ENCODE measurements at regions not wholly inside any gene's neighbourhood (a gene's known extent, or its start where the extent isn't known, plus 50 kb on each side); places are given as distances from the start of the nearest gene placed in this dataset.

DNA sequence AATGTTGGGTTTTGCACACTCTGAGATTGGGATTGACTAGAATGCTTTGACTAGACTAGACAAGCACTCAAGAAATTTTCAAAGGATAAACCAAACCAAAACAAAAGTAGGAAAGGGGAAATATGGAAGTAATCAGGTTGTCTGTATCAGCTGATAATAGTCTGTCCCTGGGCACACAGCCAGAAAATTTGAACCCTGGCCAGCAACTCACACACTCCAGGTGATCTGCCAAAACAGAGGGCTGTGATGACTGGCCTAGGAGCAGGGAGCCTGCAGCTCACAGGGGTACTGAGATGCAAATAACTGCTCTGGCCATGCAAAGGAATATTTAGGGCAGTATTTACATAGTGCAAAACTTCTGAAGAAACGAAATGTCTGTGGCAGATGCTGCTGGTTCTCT is 112.3 kb upstream of the SMIM23 start:
- H3K9me3 Mint-ChIP-seq: no peaks in the 10 kb centered on the region

DNA sequence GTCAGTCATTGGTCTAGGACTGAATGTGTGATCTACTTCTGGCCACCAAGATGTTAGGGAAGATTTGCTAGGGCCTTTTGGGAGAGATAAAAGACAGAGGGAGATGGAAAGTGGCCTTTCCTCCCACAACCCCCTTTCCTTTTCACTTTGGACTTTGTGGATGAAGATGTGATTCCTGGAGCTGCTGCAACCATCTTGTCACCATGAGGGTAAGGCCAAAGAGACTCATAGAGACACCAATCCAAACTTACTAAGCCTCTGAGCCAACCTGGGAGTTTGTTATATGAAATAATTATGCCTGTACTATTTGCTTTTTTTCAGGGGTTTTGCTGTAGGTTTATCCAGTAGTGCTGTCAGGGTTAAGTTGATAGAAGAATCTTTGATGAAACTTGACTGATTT is 111.8 kb upstream of the SMIM23 start:
- H3K4me1 Mint-ChIP-seq: no peaks in the 10 kb centered on the region
- no peaks in the 10 kb centered on the region for H3K9me3 Mint-ChIP-seq
- no peaks in the 10 kb centered on the region for H3K27me3 ChIP-seq (ENCODE audit: control insufficient read depth, insufficient read depth, low read length)
- H3K27ac Mint-ChIP-seq: no peak overlapping the region
- no peaks in the 10 kb centered on the region for H3K9me3 ChIP-seq (ENCODE audit: control insufficient read depth, insufficient read depth, low read length)
- no peaks in the 10 kb centered on the region for H3K36me3 Mint-ChIP-seq
- H3K36me3 ChIP-seq (ENCODE audit: control insufficient read depth, insufficient read depth, low read length): no peaks in the 10 kb centered on the region
- H3K4me3 Mint-ChIP-seq: no peak overlapping the region
- H3K4me1 ChIP-seq (ENCODE audit: control insufficient read depth, insufficient read depth, low read length): no peaks in the 10 kb centered on the region
- intact Hi-C loops (cut with micrococcal nuclease): no loop called here
- H3K27me3 Mint-ChIP-seq (ENCODE audit: low read depth in 2 of 2): peaks cover 12 to 62% of the 10 kb centered on the region in 2 donors
- H3K27ac ChIP-seq (ENCODE audit: low read length): no peak overlapping the region
- DNase-seq (no peak), ATAC-seq (no peak)
- H3K4me3 ChIP-seq (ENCODE audit: low read length): no peak overlapping the region
- TF ChIP-seq, protein P1, sequence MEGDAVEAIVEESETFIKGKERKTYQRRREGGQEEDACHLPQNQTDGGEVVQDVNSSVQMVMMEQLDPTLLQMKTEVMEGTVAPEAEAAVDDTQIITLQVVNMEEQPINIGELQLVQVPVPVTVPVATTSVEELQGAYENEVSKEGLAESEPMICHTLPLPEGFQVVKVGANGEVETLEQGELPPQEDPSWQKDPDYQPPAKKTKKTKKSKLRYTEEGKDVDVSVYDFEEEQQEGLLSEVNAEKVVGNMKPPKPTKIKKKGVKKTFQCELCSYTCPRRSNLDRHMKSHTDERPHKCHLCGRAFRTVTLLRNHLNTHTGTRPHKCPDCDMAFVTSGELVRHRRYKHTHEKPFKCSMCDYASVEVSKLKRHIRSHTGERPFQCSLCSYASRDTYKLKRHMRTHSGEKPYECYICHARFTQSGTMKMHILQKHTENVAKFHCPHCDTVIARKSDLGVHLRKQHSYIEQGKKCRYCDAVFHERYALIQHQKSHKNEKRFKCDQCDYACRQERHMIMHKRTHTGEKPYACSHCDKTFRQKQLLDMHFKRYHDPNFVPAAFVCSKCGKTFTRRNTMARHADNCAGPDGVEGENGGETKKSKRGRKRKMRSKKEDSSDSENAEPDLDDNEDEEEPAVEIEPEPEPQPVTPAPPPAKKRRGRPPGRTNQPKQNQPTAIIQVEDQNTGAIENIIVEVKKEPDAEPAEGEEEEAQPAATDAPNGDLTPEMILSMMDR (IDR thresholded peaks at IDR 0.05): no peak

More for the DNA sequence above, 112.3 kb upstream of the SMIM23 start:
- TF ChIP-seq, protein P1 (IDR thresholded peaks at IDR 0.05): no peak
- no peak overlapping the region for H3K4me3 Mint-ChIP-seq
- Histone ChIP-seq H3K4me3 (ENCODE audit: low read length) (no peak overlapping the region), H3K27me3 (ENCODE audit: control insufficient read depth, insufficient read depth, low read length) (no peaks in the 10 kb centered on the region), H3K4me1 (ENCODE audit: control insufficient read depth, insufficient read depth, low read length) (no peaks in the 10 kb centered on the region), H3K9me3 (ENCODE audit: control insufficient read depth, insufficient read depth, low read length) (no peaks in the 10 kb centered on the region), H3K36me3 (ENCODE audit: control insufficient read depth, insufficient read depth, low read length) (no peaks in the 10 kb centered on the region), H3K27ac (ENCODE audit: low read length) (no peak overlapping the region)
- 58% methylated on average over 1 of the region's 1 CpG for WGBS (ENCODE audit: insufficient coverage)
- H3K27me3 Mint-ChIP-seq (ENCODE audit: low read depth in 2 of 2): peaks cover 12 to 60% of the 10 kb centered on the region in 2 donors
- ATAC-seq: no peak
- H3K27ac Mint-ChIP-seq: no peak overlapping the region
- no peaks in the 10 kb centered on the region for H3K36me3 Mint-ChIP-seq
- intact Hi-C loops (cut with micrococcal nuclease): no loop called here
- H3K4me1 Mint-ChIP-seq: no peaks in the 10 kb centered on the region
- DNase-seq: no peak

DNA sequence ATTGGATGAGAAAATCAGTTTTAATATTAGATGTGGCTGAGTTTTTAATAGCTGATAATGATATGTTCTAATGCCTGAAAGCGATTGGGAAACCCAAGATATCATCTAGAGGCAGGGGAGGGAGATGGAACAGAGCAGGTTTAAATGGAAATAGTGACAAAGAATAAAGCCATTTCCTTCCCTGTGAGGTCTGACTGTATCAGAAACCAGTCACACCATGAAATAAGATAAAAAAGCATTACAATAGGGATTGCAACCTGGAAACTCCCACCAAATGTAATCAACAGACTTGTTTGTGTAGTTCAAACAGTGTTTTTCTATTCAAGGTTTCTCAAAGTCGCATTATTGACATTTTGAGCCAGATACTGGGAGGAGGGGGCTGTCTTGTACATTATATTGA is 110.1 kb upstream of the SMIM23 start:
- H3K9me3 Mint-ChIP-seq: no peaks in the 10 kb centered on the region

More for the DNA sequence above, 110.1 kb upstream of the SMIM23 start:
- DNase-seq (no peak), ATAC-seq (no peak)
- Histone ChIP-seq H3K36me3 (ENCODE audit: control insufficient read depth, insufficient read depth, low read length) (no peaks in the 10 kb centered on the region), H3K9me3 (ENCODE audit: control insufficient read depth, insufficient read depth, low read length) (no peaks in the 10 kb centered on the region), H3K4me3 (ENCODE audit: low read length) (no peak overlapping the region), H3K27me3 (ENCODE audit: control insufficient read depth, insufficient read depth, low read length) (no peaks in the 10 kb centered on the region), H3K27ac (ENCODE audit: low read length) (no peak overlapping the region), H3K4me1 (ENCODE audit: control insufficient read depth, insufficient read depth, low read length) (no peaks in the 10 kb centered on the region)
- H3K27me3 Mint-ChIP-seq (ENCODE audit: low read depth in 2 of 2): peaks cover 16 to 67% of the 10 kb centered on the region in 2 donors
- TF ChIP-seq, protein P1 (IDR thresholded peaks at IDR 0.05): no peak
- no peak overlapping the region for H3K4me3 Mint-ChIP-seq
- no peaks in the 10 kb centered on the region for H3K4me1 Mint-ChIP-seq
- WGBS (ENCODE audit: insufficient coverage): 90% methylated on average over 2 of the region's 2 CpGs
- no peak overlapping the region for H3K27ac Mint-ChIP-seq
- H3K36me3 Mint-ChIP-seq: no peaks in the 10 kb centered on the region
- intact Hi-C loops (cut with micrococcal nuclease): no loop called here
